GM23338 (cell line): ENCODE measurements at regions not wholly inside any gene's neighbourhood (a gene's known extent, or its start where the extent isn't known, plus 50 kb on each side); places are given as distances from the start of the nearest gene placed in this dataset.

Experiments used
- ATAC-seq: fragments of 200-7000 bp; cut with Tn5 transposase; 3 replicates; pipeline ENCODE4 v1.9.1; 2020
- DNase-seq: peaks from one replicate; pipeline ENCODE4 v3.0.0-alpha.2; 2015; ENCODE audit warnings: low spot score
- H2AFZ ChIP-seq: fragments of 200-600 bp; sonication (generic); 2 replicates; pipeline ENCODE4 v1.8.0; 2016; ENCODE audit warnings: antibody characterized with exemption, mild to moderate bottlenecking, moderate library complexity
- H3F3A ChIP-seq: fragments of 200-600 bp; sonication (generic); replicated peaks from 2 replicates; pipeline ENCODE4 v1.8.0; 2017; ENCODE audit warnings: antibody characterized with exemption, mixed run types, low read depth
- H3K27ac ChIP-seq: fragments of 200-600 bp; sonication (generic); 2 replicates; pipeline ENCODE4 v1.6.1; 2016; ENCODE audit warnings: low read depth
- H3K27me3 ChIP-seq: fragments of 200-600 bp; sonication (generic); 2 replicates; pipeline ENCODE4 v1.8.0; 2016; ENCODE audit warnings: mild to moderate bottlenecking, mixed run types, moderate library complexity; ENCODE audit not compliant: insufficient read depth
- H3K36me3 ChIP-seq: fragments of 200-600 bp; sonication (generic); 2 replicates; pipeline ENCODE4 v1.8.0; 2016; ENCODE audit warnings: mild to moderate bottlenecking; ENCODE audit not compliant: insufficient read depth
- H3K4me1 ChIP-seq: fragments of 200-600 bp; sonication (generic); 2 replicates; pipeline ENCODE4 v1.8.0; 2016; ENCODE audit warnings: mild to moderate bottlenecking, moderate library complexity; ENCODE audit not compliant: insufficient read depth
- H3K4me2 ChIP-seq: fragments of 200-600 bp; sonication (generic); 2 replicates; pipeline ENCODE4 v1.7.1; 2017; ENCODE audit warnings: mixed run types
- H3K4me3 ChIP-seq: fragments of 200-600 bp; sonication (generic); 2 replicates; pipeline ENCODE4 v1.6.1; 2016; ENCODE audit warnings: mixed run types
- H3K79me2 ChIP-seq: fragments of 200-600 bp; sonication (generic); replicated peaks from 2 replicates; pipeline ENCODE4 v1.8.0; 2017; ENCODE audit warnings: mild to moderate bottlenecking; ENCODE audit not compliant: insufficient read depth
- H3K9me2 ChIP-seq: fragments of 200-600 bp; sonication (generic); 2 replicates; pipeline ENCODE4 v1.8.0; 2017; ENCODE audit not compliant: insufficient read depth
- H4K20me1 ChIP-seq: fragments of 200-600 bp; sonication (generic); replicated peaks from 2 replicates; pipeline ENCODE4 v1.8.0; 2017; ENCODE audit warnings: mild to moderate bottlenecking; ENCODE audit not compliant: insufficient read depth
- H3K27ac Mint-ChIP-seq: 2 replicates; pipeline ENCODE4 v1.8.0; 2020; ENCODE audit warnings: inconsistent platforms, mild to moderate bottlenecking, moderate library complexity, mixed read lengths
- H3K27me3 Mint-ChIP-seq: 3 replicates; pipeline ENCODE4 v1.8.0; 2022; ENCODE audit warnings: low read depth, mild to moderate bottlenecking, moderate library complexity, mixed read lengths, inconsistent platforms; ENCODE audit not compliant: insufficient read depth, poor library complexity
- H3K36me3 Mint-ChIP-seq: 3 replicates; pipeline ENCODE4 v1.8.0; 2021; ENCODE audit warnings: low read depth, mild to moderate bottlenecking, inconsistent platforms, moderate library complexity, mixed read lengths
- H3K4me1 Mint-ChIP-seq: 3 replicates; pipeline ENCODE4 v1.8.0; 2020; ENCODE audit warnings: mild to moderate bottlenecking, inconsistent platforms, mixed read lengths
- H3K4me3 Mint-ChIP-seq: 3 replicates; pipeline ENCODE4 v1.8.0; 2021; ENCODE audit warnings: moderate library complexity, mild to moderate bottlenecking, inconsistent platforms, mixed read lengths
- H3K9me3 Mint-ChIP-seq: 3 replicates; pipeline ENCODE4 v1.8.0; 2020; ENCODE audit warnings: moderate library complexity, mild to moderate bottlenecking, inconsistent platforms, mixed read lengths
- CREB1 ChIP-seq: fragments of 250-450 bp; sonication (Bioruptor Pico); IDR thresholded peaks from 2 replicates; pipeline ENCODE4 v1.5.0; 2020; ENCODE audit warnings: low read depth, mild to moderate bottlenecking, moderate library complexity
- EZH2 ChIP-seq: fragments of 200-600 bp; sonication (generic); IDR thresholded peaks from one replicate; pipeline ENCODE4 v1.8.0; 2017; ENCODE audit warnings: antibody characterized with exemption, mild to moderate bottlenecking, low read depth; ENCODE audit not compliant: unreplicated experiment
- EZH2phosphoT487 ChIP-seq: fragments of 200-600 bp; sonication (generic); IDR thresholded peaks from one replicate; pipeline ENCODE4 v1.8.1; 2018; ENCODE audit warnings: antibody characterized with exemption; ENCODE audit not compliant: unreplicated experiment
- JUNB ChIP-seq: IDR thresholded peaks from one replicate; pipeline ENCODE4 v1.6.1; 2016; ENCODE audit warnings: antibody characterized with exemption; ENCODE audit not compliant: unreplicated experiment
- NANOG ChIP-seq: IDR thresholded peaks from 2 replicates; pipeline ENCODE4 v1.6.1; 2016; ENCODE audit warnings: antibody characterized with exemption, borderline replicate concordance
- POLR2AphosphoS5 ChIP-seq: IDR thresholded peaks from 2 replicates; pipeline ENCODE4 v1.6.1; 2016; ENCODE audit warnings: antibody characterized with exemption, low read depth
- STAT1 ChIP-seq: IDR thresholded peaks from one replicate; pipeline ENCODE4 v1.6.1; 2016; ENCODE audit warnings: antibody characterized with exemption; ENCODE audit not compliant: unreplicated experiment
- ZNF114 ChIP-seq: fragments of 250-450 bp; sonication (Bioruptor Pico); IDR thresholded peaks from 2 replicates; pipeline ENCODE4 v1.5.0; 2020; ENCODE audit warnings: mild to moderate bottlenecking, moderate library complexity
- ZNF331 ChIP-seq: fragments of 250-450 bp; sonication (Bioruptor Pico); IDR thresholded peaks from 2 replicates; pipeline ENCODE4 v1.5.0; 2020; ENCODE audit warnings: low read depth, mild to moderate bottlenecking, moderate library complexity
- TF ChIP-seq, protein P1 (sequence below): IDR thresholded peaks from 2 replicates; pipeline ENCODE4 v1.6.1; 2016; ENCODE audit warnings: antibody characterized with exemption
- TF ChIP-seq, protein P2 (sequence below), 2 experiments: fragments of 200-600 bp in 1 of 2; sonication (generic) in 1 of 2; conservative IDR thresholded peaks; 2 replicates each; pipeline versions ENCODE4 v1.5.1 to v1.6.1; 2016 to 2017; ENCODE audit warnings: antibody characterized with exemption in 2 of 2, low read depth in 2 of 2, mild to moderate bottlenecking in 2 of 2, moderate library complexity in 1 of 2
- TF ChIP-seq, protein P3 (sequence below): IDR thresholded peaks from one replicate; pipeline ENCODE4 v1.6.1; 2018; ENCODE audit warnings: antibody characterized with exemption; ENCODE audit not compliant: unreplicated experiment
- TF ChIP-seq, protein P4 (sequence below): fragments of 250-450 bp; sonication (Bioruptor Pico); IDR thresholded peaks from 2 replicates; pipeline ENCODE4 v1.5.0; 2020; ENCODE audit warnings: mild to moderate bottlenecking, moderate library complexity

DNA sequence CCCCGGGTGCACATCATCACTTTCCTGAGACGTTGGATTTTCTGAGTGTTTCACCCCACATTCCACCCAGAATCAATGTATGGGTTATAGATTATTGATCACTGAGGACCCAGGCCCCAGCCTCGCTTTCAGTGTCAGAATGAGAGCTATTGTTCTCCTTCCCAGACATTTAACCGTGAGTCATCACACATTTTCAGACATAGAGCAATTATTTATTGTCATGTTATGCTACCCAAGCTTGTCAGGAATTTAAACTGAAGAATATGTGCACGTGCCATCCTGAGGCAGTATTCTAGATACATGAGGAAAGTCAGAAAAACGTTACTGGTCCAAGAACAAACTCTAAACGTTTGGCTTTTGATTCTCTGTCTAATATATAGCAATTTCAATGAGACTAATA, 276.6 kb upstream of the ZNF507 start:
- no peaks in the 10 kb centered on the region for H3K4me1 Mint-ChIP-seq
- H3K27me3 ChIP-seq: no peaks in the 10 kb centered on the region

More for the DNA sequence above, 276.6 kb upstream of the ZNF507 start:
- no peak overlapping the region for H3K4me3 Mint-ChIP-seq
- Histone ChIP-seq H3K36me3 (no peaks in the 10 kb centered on the region), H3F3A (no peaks in the 10 kb centered on the region), H3K4me2 (no peak overlapping the region), H3K9me2 (no peaks in the 10 kb centered on the region), H3K4me3 (no peak overlapping the region), H3K79me2 (no peaks in the 10 kb centered on the region), H3K4me1 (no peaks in the 10 kb centered on the region), H4K20me1 (no peaks in the 10 kb centered on the region), H2AFZ (no peak overlapping the region), H3K27ac (no peak overlapping the region)
- H3K27ac Mint-ChIP-seq: no peak overlapping the region
- DNase-seq (no peak), ATAC-seq (no peak)
- no peaks in the 10 kb centered on the region for H3K9me3 Mint-ChIP-seq
- peaks cover 4% of the 10 kb centered on the region for H3K27me3 Mint-ChIP-seq
- H3K36me3 Mint-ChIP-seq: no peaks in the 10 kb centered on the region
- TF ChIP-seq ZNF331 (CRISPR knock-in tag) (no peak), CREB1 (CRISPR knock-in tag) (no peak), EZH2phosphoT487 (no peak), ZNF114 (CRISPR knock-in tag) (no peak), JUNB (no peak), STAT1 (no peak), POLR2AphosphoS5 (no peak), EZH2 (no peak), NANOG (no peak)
- TF ChIP-seq, protein P1, sequence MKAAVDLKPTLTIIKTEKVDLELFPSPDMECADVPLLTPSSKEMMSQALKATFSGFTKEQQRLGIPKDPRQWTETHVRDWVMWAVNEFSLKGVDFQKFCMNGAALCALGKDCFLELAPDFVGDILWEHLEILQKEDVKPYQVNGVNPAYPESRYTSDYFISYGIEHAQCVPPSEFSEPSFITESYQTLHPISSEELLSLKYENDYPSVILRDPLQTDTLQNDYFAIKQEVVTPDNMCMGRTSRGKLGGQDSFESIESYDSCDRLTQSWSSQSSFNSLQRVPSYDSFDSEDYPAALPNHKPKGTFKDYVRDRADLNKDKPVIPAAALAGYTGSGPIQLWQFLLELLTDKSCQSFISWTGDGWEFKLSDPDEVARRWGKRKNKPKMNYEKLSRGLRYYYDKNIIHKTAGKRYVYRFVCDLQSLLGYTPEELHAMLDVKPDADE: no peak
- TF ChIP-seq, protein P2, sequence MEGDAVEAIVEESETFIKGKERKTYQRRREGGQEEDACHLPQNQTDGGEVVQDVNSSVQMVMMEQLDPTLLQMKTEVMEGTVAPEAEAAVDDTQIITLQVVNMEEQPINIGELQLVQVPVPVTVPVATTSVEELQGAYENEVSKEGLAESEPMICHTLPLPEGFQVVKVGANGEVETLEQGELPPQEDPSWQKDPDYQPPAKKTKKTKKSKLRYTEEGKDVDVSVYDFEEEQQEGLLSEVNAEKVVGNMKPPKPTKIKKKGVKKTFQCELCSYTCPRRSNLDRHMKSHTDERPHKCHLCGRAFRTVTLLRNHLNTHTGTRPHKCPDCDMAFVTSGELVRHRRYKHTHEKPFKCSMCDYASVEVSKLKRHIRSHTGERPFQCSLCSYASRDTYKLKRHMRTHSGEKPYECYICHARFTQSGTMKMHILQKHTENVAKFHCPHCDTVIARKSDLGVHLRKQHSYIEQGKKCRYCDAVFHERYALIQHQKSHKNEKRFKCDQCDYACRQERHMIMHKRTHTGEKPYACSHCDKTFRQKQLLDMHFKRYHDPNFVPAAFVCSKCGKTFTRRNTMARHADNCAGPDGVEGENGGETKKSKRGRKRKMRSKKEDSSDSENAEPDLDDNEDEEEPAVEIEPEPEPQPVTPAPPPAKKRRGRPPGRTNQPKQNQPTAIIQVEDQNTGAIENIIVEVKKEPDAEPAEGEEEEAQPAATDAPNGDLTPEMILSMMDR (conservative IDR thresholded peaks at IDR 0.05; ENCODE audit: low read depth in 2 of 2): no peak
- TF ChIP-seq, protein P3, sequence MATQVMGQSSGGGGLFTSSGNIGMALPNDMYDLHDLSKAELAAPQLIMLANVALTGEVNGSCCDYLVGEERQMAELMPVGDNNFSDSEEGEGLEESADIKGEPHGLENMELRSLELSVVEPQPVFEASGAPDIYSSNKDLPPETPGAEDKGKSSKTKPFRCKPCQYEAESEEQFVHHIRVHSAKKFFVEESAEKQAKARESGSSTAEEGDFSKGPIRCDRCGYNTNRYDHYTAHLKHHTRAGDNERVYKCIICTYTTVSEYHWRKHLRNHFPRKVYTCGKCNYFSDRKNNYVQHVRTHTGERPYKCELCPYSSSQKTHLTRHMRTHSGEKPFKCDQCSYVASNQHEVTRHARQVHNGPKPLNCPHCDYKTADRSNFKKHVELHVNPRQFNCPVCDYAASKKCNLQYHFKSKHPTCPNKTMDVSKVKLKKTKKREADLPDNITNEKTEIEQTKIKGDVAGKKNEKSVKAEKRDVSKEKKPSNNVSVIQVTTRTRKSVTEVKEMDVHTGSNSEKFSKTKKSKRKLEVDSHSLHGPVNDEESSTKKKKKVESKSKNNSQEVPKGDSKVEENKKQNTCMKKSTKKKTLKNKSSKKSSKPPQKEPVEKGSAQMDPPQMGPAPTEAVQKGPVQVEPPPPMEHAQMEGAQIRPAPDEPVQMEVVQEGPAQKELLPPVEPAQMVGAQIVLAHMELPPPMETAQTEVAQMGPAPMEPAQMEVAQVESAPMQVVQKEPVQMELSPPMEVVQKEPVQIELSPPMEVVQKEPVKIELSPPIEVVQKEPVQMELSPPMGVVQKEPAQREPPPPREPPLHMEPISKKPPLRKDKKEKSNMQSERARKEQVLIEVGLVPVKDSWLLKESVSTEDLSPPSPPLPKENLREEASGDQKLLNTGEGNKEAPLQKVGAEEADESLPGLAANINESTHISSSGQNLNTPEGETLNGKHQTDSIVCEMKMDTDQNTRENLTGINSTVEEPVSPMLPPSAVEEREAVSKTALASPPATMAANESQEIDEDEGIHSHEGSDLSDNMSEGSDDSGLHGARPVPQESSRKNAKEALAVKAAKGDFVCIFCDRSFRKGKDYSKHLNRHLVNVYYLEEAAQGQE: no peak
- TF ChIP-seq, protein P4, sequence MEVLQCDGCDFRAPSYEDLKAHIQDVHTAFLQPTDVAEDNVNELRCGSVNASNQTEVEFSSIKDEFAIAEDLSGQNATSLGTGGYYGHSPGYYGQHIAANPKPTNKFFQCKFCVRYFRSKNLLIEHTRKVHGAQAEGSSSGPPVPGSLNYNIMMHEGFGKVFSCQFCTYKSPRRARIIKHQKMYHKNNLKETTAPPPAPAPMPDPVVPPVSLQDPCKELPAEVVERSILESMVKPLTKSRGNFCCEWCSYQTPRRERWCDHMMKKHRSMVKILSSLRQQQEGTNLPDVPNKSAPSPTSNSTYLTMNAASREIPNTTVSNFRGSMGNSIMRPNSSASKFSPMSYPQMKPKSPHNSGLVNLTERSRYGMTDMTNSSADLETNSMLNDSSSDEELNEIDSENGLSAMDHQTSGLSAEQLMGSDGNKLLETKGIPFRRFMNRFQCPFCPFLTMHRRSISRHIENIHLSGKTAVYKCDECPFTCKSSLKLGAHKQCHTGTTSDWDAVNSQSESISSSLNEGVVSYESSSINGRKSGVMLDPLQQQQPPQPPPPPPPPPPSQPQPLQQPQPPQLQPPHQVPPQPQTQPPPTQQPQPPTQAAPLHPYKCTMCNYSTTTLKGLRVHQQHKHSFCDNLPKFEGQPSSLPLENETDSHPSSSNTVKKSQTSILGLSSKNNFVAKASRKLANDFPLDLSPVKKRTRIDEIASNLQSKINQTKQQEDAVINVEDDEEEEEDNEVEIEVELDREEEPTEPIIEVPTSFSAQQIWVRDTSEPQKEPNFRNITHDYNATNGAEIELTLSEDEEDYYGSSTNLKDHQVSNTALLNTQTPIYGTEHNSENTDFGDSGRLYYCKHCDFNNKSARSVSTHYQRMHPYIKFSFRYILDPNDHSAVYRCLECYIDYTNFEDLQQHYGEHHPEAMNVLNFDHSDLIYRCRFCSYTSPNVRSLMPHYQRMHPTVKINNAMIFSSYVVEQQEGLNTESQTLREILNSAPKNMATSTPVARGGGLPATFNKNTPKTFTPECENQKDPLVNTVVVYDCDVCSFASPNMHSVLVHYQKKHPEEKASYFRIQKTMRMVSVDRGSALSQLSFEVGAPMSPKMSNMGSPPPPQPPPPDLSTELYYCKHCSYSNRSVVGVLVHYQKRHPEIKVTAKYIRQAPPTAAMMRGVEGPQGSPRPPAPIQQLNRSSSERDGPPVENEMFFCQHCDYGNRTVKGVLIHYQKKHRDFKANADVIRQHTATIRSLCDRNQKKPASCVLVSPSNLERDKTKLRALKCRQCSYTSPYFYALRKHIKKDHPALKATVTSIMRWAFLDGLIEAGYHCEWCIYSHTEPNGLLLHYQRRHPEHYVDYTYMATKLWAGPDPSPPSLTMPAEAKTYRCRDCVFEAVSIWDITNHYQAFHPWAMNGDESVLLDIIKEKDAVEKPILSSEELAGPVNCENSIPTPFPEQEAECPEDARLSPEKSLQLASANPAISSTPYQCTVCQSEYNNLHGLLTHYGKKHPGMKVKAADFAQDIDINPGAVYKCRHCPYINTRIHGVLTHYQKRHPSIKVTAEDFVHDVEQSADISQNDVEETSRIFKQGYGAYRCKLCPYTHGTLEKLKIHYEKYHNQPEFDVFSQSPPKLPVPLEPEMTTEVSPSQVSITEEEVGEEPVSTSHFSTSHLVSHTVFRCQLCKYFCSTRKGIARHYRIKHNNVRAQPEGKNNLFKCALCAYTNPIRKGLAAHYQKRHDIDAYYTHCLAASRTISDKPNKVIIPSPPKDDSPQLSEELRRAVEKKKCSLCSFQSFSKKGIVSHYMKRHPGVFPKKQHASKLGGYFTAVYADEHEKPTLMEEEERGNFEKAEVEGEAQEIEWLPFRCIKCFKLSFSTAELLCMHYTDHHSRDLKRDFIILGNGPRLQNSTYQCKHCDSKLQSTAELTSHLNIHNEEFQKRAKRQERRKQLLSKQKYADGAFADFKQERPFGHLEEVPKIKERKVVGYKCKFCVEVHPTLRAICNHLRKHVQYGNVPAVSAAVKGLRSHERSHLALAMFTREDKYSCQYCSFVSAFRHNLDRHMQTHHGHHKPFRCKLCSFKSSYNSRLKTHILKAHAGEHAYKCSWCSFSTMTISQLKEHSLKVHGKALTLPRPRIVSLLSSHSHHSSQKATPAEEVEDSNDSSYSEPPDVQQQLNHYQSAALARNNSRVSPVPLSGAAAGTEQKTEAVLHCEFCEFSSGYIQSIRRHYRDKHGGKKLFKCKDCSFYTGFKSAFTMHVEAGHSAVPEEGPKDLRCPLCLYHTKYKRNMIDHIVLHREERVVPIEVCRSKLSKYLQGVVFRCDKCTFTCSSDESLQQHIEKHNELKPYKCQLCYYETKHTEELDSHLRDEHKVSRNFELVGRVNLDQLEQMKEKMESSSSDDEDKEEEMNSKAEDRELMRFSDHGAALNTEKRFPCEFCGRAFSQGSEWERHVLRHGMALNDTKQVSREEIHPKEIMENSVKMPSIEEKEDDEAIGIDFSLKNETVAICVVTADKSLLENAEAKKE: no peak
